IPS DF 6.9 (cell line): ENCODE measurements at regions not wholly inside any gene's neighbourhood (a gene's known extent, or its start where the extent isn't known, plus 50 kb on each side); places are given as distances from the start of the nearest gene placed in this dataset.

Source experiments
- DNase-seq: peaks from one replicate; pipeline ENCODE4 v3.0.0-alpha.2; 2013; ENCODE audit warnings: low read depth, low spot score
- H3K27ac ChIP-seq: one replicate; pipeline ENCODE4 v1.5.1; 2013; ENCODE audit warnings: low read length, control low read depth
- H3K27me3 ChIP-seq: 2 replicates; pipeline ENCODE4 v1.6.1; 2013; ENCODE audit warnings: mild to moderate bottlenecking, low read length; ENCODE audit not compliant: control insufficient read depth, insufficient read depth
- H3K36me3 ChIP-seq: 2 replicates; pipeline ENCODE4 v1.6.1; 2013; ENCODE audit warnings: low read length; ENCODE audit not compliant: control insufficient read depth, insufficient read depth
- H3K4me1 ChIP-seq: 2 replicates; pipeline ENCODE4 v1.6.1; 2013; ENCODE audit warnings: low read length; ENCODE audit not compliant: control insufficient read depth, insufficient read depth
- H3K4me3 ChIP-seq: 2 replicates; pipeline ENCODE4 v1.5.1; 2013; ENCODE audit warnings: mild to moderate bottlenecking, low read length
- H3K9me3 ChIP-seq: 2 replicates; pipeline ENCODE4 v1.6.1; 2013; ENCODE audit warnings: low read length, inconsistent platforms; ENCODE audit not compliant: control insufficient read depth, insufficient read depth
- WGBS: extraction: QIAGEN DNeasy Blood & Tissue Kit; methylation state at CpG from one replicate; pipeline ENCODE4 v1.1.7; 2013; ENCODE audit warnings: mixed read lengths, missing lambda C conversion rate; ENCODE audit not compliant: insufficient read length, insufficient coverage; 5-methylcytosine and 5-hydroxymethylcytosine counted together

DNA sequence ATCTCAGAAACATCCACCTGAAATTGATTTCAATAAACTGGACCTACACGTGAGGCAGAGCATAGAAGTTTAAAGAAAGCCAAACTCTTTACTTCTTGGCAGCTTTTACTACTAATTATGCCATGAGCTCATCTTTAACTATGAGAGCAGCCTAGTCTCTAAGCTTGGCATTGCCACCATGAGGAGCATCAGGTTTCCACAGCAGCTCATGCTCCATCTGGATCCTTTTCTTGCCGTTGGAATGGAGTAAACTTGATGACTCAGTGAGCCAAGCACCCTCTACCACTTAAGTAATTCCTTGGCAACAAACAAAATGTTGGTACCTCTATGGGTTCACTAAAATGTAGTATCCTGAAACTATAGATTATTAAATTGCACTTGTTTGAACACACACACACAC, 583.2 kb downstream of the EPHA3 start:
- DNase-seq, result no peak
- no peak overlapping the region for H3K4me3 ChIP-seq

DNA sequence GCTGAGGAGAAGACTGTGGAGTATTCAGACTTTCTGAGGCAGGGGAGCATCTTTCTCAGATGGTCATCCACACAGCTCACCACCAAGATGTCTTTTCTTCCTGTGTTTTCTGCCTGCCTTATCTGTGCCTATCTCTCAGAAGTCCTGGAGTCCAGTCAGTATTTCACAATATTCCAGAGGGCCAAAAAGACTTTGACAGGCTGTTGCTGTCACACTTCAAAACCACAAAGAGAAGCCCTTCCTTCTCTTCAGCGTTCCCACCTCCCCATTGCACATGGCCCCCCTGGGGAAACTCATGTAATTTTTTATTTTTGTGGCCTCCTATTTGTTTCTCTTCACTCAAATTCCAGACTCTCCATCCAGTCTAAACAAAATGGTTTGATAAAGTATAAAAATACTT, 585.2 kb downstream of the EPHA3 start:
- Histone ChIP-seq H3K27ac (no peak overlapping the region), H3K9me3 (no peaks in the 10 kb centered on the region), H3K4me1 (no peaks in the 10 kb centered on the region), H3K36me3 (no peaks in the 10 kb centered on the region), H3K4me3 (no peak overlapping the region), H3K27me3 (no peaks in the 10 kb centered on the region)
- no CpG with 5 or more reads among the region's 1 CpG for WGBS
- no peak for DNase-seq

More for the DNA sequence above, 583.2 kb downstream of the EPHA3 start:
- Histone ChIP-seq H3K9me3 (no peaks in the 10 kb centered on the region), H3K27ac (no peak overlapping the region), H3K27me3 (no peaks in the 10 kb centered on the region), H3K36me3 (no peaks in the 10 kb centered on the region), H3K4me1 (no peaks in the 10 kb centered on the region)
- WGBS, result no CpG with 5 or more reads among the region's 2 CpGs

DNA sequence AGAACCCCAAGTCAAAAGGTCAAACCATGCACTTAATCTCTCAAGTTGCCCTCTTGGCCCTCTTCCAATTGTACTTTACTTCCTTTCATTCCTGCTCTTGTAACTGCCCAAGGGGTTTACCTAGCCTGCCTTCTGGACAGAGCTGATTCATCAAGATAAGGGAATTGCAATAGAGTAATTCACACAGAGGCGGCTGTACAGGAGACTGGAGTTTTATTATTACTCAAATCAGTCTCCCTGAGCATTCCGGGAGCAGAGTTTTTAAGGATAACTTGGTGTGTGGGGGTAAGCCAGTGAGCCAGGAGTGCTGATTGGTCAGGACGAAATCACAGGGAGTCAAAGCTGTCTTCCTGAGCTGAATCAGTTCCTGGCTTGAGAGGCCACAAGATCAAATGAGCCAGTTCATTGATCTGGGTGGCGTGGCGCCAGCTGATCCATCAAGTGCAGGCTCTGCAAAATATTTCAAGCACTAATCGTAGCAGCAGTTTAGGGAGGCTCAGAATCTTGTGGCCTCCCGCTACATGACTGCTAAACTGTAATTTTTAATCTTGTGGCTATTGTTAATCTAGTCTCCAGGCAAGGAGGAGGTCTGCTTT, 590.0 kb downstream of the EPHA3 start:
- no peaks in the 10 kb centered on the region; the same call in 1 of the 2 replicates for H3K9me3 ChIP-seq
- no CpG with 5 or more reads among the region's 7 CpGs for WGBS
- no peaks in the 10 kb centered on the region for H3K27me3 ChIP-seq
- H3K4me3 ChIP-seq, result no peak overlapping the region
- no peak overlapping the region for H3K27ac ChIP-seq
- no peaks in the 10 kb centered on the region for H3K36me3 ChIP-seq
- no peaks in the 10 kb centered on the region for H3K4me1 ChIP-seq
- no peak for DNase-seq

DNA sequence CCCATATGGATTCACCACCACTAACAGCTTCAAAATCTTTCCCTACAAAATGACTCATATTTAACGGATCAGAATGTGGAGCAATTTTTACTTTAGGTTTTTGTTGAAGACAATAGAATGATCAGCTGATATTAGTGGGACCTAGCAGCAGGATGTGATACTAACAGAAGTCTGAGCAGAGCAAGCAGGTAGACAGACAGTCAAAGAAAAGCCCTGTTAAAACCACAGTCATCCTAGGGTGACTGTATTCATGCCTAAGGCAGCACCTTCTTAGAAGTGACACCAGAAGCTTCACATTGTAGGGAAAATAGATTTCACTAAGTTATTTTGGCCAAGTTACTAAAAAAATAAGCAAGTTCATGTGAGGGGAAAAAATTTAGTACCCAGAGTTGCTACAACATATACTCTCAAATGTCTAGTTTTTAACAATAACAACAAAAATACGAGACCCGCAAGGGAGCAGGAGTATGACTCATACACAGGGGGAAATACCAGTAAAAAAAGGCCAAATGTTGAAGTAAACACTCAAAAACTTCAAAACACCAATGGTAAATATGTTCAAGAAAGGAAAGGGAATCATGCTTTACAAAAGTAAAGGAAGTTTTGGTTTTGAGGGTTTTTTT, 590.9 kb downstream of the EPHA3 start:
- no peak overlapping the region for H3K4me3 ChIP-seq
- WGBS, result no CpG with 5 or more reads among the region's 3 CpGs
- no peak for DNase-seq
- H3K9me3 ChIP-seq, result no peaks in the 10 kb centered on the region; the same call in 1 of the 2 replicates
- H3K27me3 ChIP-seq, result no peaks in the 10 kb centered on the region
- no peak overlapping the region for H3K27ac ChIP-seq
- H3K36me3 ChIP-seq, result no peaks in the 10 kb centered on the region
- no peaks in the 10 kb centered on the region for H3K4me1 ChIP-seq

DNA sequence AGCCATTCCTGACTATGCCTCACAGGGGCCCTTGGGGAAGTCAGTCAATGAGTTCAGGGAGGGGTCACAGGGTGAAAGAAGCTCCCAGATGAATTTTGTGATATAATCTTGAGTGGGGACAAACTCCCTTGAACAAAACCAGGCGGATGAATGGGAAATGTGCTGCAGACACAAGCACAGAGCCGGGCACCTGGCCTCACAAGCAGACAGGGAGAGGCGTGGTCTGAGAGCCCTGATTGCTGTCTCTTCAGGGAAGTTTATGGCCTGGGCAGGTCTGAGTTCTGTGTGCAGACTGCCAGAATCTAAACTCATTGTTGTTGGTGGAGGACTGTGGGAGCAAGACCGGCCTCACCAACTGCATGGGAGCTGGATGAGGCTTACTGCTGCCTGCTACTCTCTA, 591.8 kb downstream of the EPHA3 start:
- Histone ChIP-seq H3K36me3 (no peaks in the 10 kb centered on the region), H3K9me3 (no peaks in the 10 kb centered on the region; the same call in 1 of the 2 replicates), H3K4me3 (no peak overlapping the region), H3K27me3 (no peaks in the 10 kb centered on the region), H3K27ac (no peak overlapping the region), H3K4me1 (no peaks in the 10 kb centered on the region)
- no CpG with 5 or more reads among the region's 4 CpGs for WGBS
- no peak for DNase-seq

DNA sequence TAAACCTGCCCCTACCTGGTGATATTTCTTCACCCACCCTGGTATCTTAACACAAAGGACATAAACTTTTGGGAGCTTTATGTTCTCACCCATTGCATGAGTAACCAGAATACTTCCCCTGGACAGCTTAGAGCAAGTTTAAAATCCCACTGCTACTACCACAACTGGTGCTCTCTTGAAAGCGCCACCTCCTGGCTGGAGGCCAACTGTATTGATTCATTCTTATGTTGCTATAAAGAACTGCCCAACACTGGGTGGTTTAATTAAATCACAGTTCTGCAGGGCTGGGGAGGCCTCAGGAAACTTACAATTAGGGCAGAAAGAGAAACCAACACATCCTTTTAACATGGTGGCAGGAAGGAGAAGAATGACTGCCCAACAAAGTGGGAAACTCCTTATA, 592.4 kb downstream of the EPHA3 start:
- WGBS, result no CpG with 5 or more reads among the region's 1 CpG
- H3K4me1 ChIP-seq, result no peaks in the 10 kb centered on the region
- DNase-seq, result no peak
- H3K4me3 ChIP-seq, result no peak overlapping the region
- no peaks in the 10 kb centered on the region for H3K36me3 ChIP-seq
- no peaks in the 10 kb centered on the region; the same call in 1 of the 2 replicates for H3K9me3 ChIP-seq
- H3K27me3 ChIP-seq, result no peaks in the 10 kb centered on the region
- H3K27ac ChIP-seq, result no peak overlapping the region

DNA sequence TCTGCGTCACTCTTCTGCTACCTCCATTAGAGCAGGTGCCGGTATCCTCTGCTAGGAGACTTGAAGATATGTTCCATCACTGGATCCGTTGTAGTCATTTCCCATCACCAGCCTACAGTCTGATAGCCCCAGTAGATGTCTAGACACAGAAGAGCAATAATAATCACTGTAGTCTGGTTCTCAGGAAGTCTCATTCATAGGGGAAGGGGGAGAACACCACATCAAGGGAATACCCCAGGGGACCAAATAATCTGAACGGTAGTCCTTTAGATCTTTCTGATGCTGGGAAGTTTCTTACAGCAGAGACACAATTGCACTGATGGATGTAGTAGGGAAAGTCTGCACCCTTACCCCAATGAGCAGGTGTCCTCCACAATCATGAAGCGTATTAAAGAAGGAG, 595.0 kb downstream of the EPHA3 start:
- no peaks in the 10 kb centered on the region for H3K36me3 ChIP-seq
- no peaks in the 10 kb centered on the region; the same call in 1 of the 2 replicates for H3K9me3 ChIP-seq
- WGBS, result no CpG with 5 or more reads among the region's 5 CpGs
- H3K27ac ChIP-seq, result no peak overlapping the region
- H3K27me3 ChIP-seq, result no peaks in the 10 kb centered on the region
- no peaks in the 10 kb centered on the region for H3K4me1 ChIP-seq
- no peak overlapping the region for H3K4me3 ChIP-seq
- DNase-seq, result no peak

DNA sequence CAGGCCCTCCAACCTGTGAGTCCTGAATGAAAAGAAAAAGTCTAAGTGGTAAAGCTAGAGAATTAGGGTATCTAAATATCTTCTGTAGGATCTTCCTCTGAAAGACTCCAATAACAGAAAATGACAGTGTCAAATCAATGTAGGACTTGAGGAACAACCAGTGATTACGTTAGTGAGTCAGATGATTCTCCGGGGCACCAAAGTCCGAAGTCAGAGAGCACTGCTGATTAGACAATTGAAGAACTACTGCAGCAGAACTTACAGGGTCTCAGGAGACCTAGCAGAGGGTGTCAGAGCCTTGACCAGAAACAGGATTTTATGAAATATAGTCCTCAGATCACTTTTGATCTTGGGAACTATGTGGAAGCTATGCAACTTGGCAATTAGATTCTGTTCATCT, 605.8 kb downstream of the EPHA3 start:
- no CpG with 5 or more reads among the region's 3 CpGs for WGBS
- no peak overlapping the region for H3K27ac ChIP-seq

DNA sequence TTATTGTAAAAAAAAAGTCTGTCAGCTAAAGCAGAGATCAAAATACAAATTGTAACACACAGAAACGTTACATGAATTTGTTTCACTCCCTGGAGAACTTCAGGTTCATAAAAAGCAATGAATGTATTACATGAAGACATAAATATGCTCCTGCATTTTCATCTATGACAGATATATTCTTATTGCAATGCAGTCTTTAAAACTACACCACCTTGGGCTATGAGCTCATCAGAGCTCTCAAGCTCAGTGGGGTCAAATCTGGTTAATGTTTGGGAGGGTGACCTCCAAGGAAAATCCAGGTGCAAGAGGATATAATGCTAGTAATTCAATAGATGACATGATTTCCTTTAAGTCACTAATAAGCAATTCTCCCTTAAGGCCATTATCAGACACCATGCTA, 606.8 kb downstream of the EPHA3 start:
- H3K4me1 ChIP-seq, result no peaks in the 10 kb centered on the region
- no peaks in the 10 kb centered on the region for H3K9me3 ChIP-seq
- WGBS, result no CpG with 5 or more reads among the region's 1 CpG
- H3K27me3 ChIP-seq, result no peaks in the 10 kb centered on the region
- H3K36me3 ChIP-seq, result no peaks in the 10 kb centered on the region
- no peak overlapping the region for H3K27ac ChIP-seq
- DNase-seq, result no peak
- no peak overlapping the region for H3K4me3 ChIP-seq

More for the DNA sequence above, 605.8 kb downstream of the EPHA3 start:
- Histone ChIP-seq H3K4me3 (no peak overlapping the region), H3K9me3 (no peaks in the 10 kb centered on the region), H3K4me1 (no peaks in the 10 kb centered on the region), H3K36me3 (no peaks in the 10 kb centered on the region), H3K27me3 (no peaks in the 10 kb centered on the region)
- no peak for DNase-seq

DNA sequence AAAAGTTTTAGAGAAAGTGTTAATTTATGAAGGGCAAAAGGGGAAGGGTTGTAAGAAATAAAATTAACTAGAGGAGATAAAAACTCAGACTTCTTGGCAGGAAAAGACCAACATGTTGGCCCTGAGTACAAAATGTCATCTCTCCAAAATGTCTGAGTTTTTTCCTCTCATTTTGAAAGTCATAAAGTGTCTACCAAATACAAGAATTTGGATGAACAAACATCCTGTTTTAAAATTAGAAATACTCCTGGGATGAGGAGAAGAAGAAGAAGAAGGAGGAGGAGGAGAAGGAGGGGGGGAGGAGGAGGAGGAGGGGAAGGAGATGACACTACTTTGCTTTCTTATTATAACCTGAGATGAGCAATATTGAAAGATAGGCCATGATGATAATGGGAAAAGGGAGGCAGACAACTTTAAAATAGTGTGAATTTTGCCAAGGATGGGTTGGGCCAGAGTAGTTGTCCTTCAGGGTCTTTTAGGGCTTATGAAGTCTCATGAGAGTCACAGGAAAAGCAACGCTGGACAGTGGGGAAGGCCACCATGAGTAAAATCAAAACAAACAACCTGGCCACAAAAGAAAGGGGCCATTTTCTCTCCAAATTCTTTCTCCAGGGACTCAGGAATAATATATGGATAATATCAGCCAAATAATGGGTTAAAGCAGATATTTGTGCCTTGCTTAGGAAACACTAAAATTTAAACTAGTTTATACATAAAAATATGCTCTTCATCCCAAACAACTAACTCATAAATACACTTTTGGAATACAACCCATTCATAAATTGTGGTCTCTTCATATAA, 632.9 kb downstream of the EPHA3 start:
- no peaks in the 10 kb centered on the region; the same call in 1 of the 2 replicates for H3K4me1 ChIP-seq
- H3K36me3 ChIP-seq, result no peaks in the 10 kb centered on the region
- no CpG with 5 or more reads among the region's 1 CpG for WGBS
- DNase-seq, result no peak
- no peak overlapping the region for H3K4me3 ChIP-seq
- no peaks in the 10 kb centered on the region for H3K9me3 ChIP-seq
- no peak overlapping the region for H3K27ac ChIP-seq
- no peaks in the 10 kb centered on the region for H3K27me3 ChIP-seq
